ENCODE measurements at regions not wholly inside any gene's neighbourhood (a gene's known extent, or its start where the extent isn't known, plus 50 kb on each side); places are given as distances from the start of the nearest gene placed in this dataset.

DNA sequence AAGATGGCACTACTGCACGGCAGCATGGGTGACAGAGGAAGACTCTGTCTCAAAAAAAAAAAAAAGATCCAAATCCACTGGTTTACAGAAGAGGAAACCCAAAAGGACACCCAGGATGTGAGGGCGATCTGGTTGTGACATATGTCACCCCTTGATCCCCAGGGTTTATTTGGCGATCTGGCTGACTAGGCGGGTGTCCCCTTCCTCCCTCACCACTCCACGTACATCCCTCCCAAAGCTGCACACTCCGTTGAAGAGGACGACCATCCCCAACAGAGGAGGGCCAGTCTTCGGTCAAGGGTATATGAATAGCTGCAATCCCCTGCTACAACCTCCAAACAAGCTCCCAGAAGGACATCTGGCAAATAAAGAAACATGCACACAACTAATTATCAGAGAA is 111.6 kb downstream of the HTR5A start:
- no peak for TF ChIP-seq CTCF (conservative IDR thresholded peaks at IDR 0.05)
- TF ChIP-seq ZFX (IDR thresholded peaks at IDR 0.05), result no peak
